Breast epithelium (tissue), 3 donors: ENCODE measurements at regions not wholly inside any gene's neighbourhood (a gene's known extent, or its start where the extent isn't known, plus 50 kb on each side); places are given as distances from the start of the nearest gene placed in this dataset.

Experiments
- CTCF ChIP-seq, 3 donors: fragments of 450-650 bp; IDR thresholded peaks; one replicate each; pipeline ENCODE4 v1.5.1; 2016 to 2017; ENCODE audit warnings: antibody characterized with exemption in 3 of 3, mild to moderate bottlenecking in 3 of 3, moderate library complexity in 3 of 3
- POLR2A ChIP-seq: fragments of 450-650 bp; IDR thresholded peaks from one replicate; pipeline ENCODE4 v1.6.1; 2016; ENCODE audit warnings: antibody characterized with exemption, mild to moderate bottlenecking, moderate library complexity

- TF ChIP-seq POLR2A: no peak
- no peak for TF ChIP-seq CTCF (IDR thresholded peaks at IDR 0.05)
Observed at GRCh38 chr11:109209572-109209971, 212.4 kb upstream of the C11orf87 start.
